Neural cell (in vitro differentiated cells): ENCODE measurements at regions not wholly inside any gene's neighbourhood (a gene's known extent, or its start where the extent isn't known, plus 50 kb on each side); places are given as distances from the start of the nearest gene placed in this dataset.
"Not testable (repeated sequence)": the region's sequence is repeated elsewhere in the genome, so short reads cannot be mapped to it uniquely, and the experiment has no call there.

ENCODE experiments used
- H2AFZ ChIP-seq: fragments of 200-600, 300-800 bp; sonication (generic), shearing (Covaris generic); 2 replicates; pipeline ENCODE4 v1.6.0; 2014; ENCODE audit warnings: low read depth, mild to moderate bottlenecking, antibody characterized with exemption, low read length, moderate library complexity
- H3F3A ChIP-seq: fragments of 200-600 bp; shearing (Covaris generic); 2 replicates; pipeline ENCODE4 v1.6.1; 2016; ENCODE audit warnings: mild to moderate bottlenecking, moderate library complexity, mixed read lengths, antibody characterized with exemption, low read length; ENCODE audit not compliant: insufficient read depth, poor library complexity, severe bottlenecking
- H3K27ac ChIP-seq: fragments of 200-600, 300-800 bp; sonication (generic), shearing (Covaris generic); 2 replicates; pipeline ENCODE4 v1.5.1; 2014; ENCODE audit warnings: mild to moderate bottlenecking, low read length, moderate library complexity
- H3K27me3 ChIP-seq: fragments of 300-800, 200-600 bp; sonication (generic), shearing (Covaris generic); 2 replicates; pipeline ENCODE4 v1.6.0; 2014; ENCODE audit warnings: mild to moderate bottlenecking, low read depth, low read length, moderate library complexity; ENCODE audit not compliant: insufficient read depth
- H3K36me3 ChIP-seq: fragments of 300-800, 200-600 bp; sonication (generic), shearing (Covaris generic); 2 replicates; pipeline ENCODE4 v1.5.1; 2014; ENCODE audit warnings: mild to moderate bottlenecking, antibody characterized with exemption, low read length, moderate library complexity; ENCODE audit not compliant: insufficient read depth
- H3K4me2 ChIP-seq: fragments of 300-800, 200-600 bp; sonication (generic), shearing (Covaris generic); 2 replicates; pipeline ENCODE4 v1.6.0; 2014; ENCODE audit warnings: mild to moderate bottlenecking, low read length
- H3K4me3 ChIP-seq: fragments of 300-800, 200-600 bp; sonication (generic), shearing (Covaris generic); 2 replicates; pipeline ENCODE4 v1.5.1; 2014; ENCODE audit warnings: mild to moderate bottlenecking, low read length, moderate library complexity
- H3K79me2 ChIP-seq: fragments of 200-600 bp; shearing (Covaris generic); replicated peaks from 2 replicates; pipeline ENCODE4 v1.6.0; 2014; ENCODE audit warnings: mild to moderate bottlenecking, low read length, moderate library complexity; ENCODE audit not compliant: insufficient read depth
- H3K9ac ChIP-seq: fragments of 300-800, 200-600 bp; sonication (generic), shearing (Covaris generic); 2 replicates; pipeline ENCODE4 v1.6.1; 2016; ENCODE audit warnings: mild to moderate bottlenecking, low read length, mixed read lengths
- H3K9me2 ChIP-seq: fragments of 200-600 bp; shearing (Covaris generic); 2 replicates; pipeline ENCODE4 v1.6.1; 2016; ENCODE audit warnings: mild to moderate bottlenecking, low read length, mixed read lengths; ENCODE audit not compliant: insufficient read depth
- H3K9me3 ChIP-seq: fragments of 200-600, 300-800 bp; sonication (generic), shearing (Covaris generic); 2 replicates; pipeline ENCODE4 v1.6.1; 2016; ENCODE audit warnings: mild to moderate bottlenecking, mixed run types, low read length, moderate library complexity, mixed read lengths
- H4K20me1 ChIP-seq: fragments of 200-600 bp; shearing (Covaris generic); 2 replicates; pipeline ENCODE4 v1.6.1; 2016; ENCODE audit warnings: mild to moderate bottlenecking, mixed run types; ENCODE audit not compliant: insufficient read depth
- EP300 ChIP-seq: fragments of 450-650 bp; conservative IDR thresholded peaks from 2 replicates; pipeline ENCODE4 v1.6.1; 2014; ENCODE audit warnings: antibody characterized with exemption, mild to moderate bottlenecking, moderate library complexity; ENCODE audit not compliant: poor library complexity, severe bottlenecking
- EZH2 ChIP-seq: fragments of 200-600, 300-800 bp; shearing (Covaris generic), sonication (generic); IDR thresholded peaks from 2 replicates; pipeline ENCODE4 v1.6.1; 2014; ENCODE audit warnings: antibody characterized with exemption, low read length, borderline replicate concordance, mild to moderate bottlenecking; ENCODE audit not compliant: insufficient read depth, poor library complexity, severe bottlenecking
- MXI1 ChIP-seq: fragments of 450-650 bp; conservative IDR thresholded peaks from 2 replicates; pipeline ENCODE4 v1.6.1; 2014; ENCODE audit warnings: antibody characterized with exemption, mild to moderate bottlenecking; ENCODE audit not compliant: poor library complexity, severe bottlenecking
- POLR2AphosphoS5 ChIP-seq: IDR thresholded peaks from 2 replicates; pipeline ENCODE4 v1.6.1; 2012
- RAD21 ChIP-seq: fragments of 450-650 bp; conservative IDR thresholded peaks from 2 replicates; pipeline ENCODE4 v1.6.1; 2014; ENCODE audit warnings: antibody characterized with exemption, mild to moderate bottlenecking, moderate library complexity
- REST ChIP-seq: IDR thresholded peaks from 2 replicates; pipeline ENCODE4 v1.6.1; 2012; ENCODE audit warnings: borderline replicate concordance
- SMC3 ChIP-seq: fragments of 450-650 bp; conservative IDR thresholded peaks from 2 replicates; pipeline ENCODE4 v1.6.1; 2014; ENCODE audit warnings: antibody characterized with exemption, mild to moderate bottlenecking, moderate library complexity; ENCODE audit not compliant: poor library complexity
- TAF1 ChIP-seq: IDR thresholded peaks from 2 replicates; pipeline ENCODE4 v1.6.1; 2012; ENCODE audit warnings: low read depth
- TF ChIP-seq, protein P1 (sequence below): fragments of 450-650 bp; IDR thresholded peaks from 2 replicates; pipeline ENCODE4 v1.5.1; 2014; ENCODE audit warnings: antibody characterized with exemption, mild to moderate bottlenecking, moderate library complexity; ENCODE audit not compliant: poor library complexity, severe bottlenecking

GRCh38 chrY:19589664-19590063 is 154.9 kb downstream of the KDM5D start:
- Histone ChIP-seq H3K27me3 (no peaks in the 10 kb centered on the region), H3K4me2 (no peak overlapping the region), H3K36me3 (no peaks in the 10 kb centered on the region), H4K20me1 (no peaks in the 10 kb centered on the region), H2AFZ (no peak overlapping the region), H3K4me3 (no peak overlapping the region), H3K9ac (no peak overlapping the region), H3F3A (no peaks in the 10 kb centered on the region), H3K9me2 (no peaks in the 10 kb centered on the region), H3K9me3 (no peaks in the 10 kb centered on the region), H3K27ac (no peak overlapping the region), H3K79me2 (no peaks in the 10 kb centered on the region)
- TF ChIP-seq, protein P1, sequence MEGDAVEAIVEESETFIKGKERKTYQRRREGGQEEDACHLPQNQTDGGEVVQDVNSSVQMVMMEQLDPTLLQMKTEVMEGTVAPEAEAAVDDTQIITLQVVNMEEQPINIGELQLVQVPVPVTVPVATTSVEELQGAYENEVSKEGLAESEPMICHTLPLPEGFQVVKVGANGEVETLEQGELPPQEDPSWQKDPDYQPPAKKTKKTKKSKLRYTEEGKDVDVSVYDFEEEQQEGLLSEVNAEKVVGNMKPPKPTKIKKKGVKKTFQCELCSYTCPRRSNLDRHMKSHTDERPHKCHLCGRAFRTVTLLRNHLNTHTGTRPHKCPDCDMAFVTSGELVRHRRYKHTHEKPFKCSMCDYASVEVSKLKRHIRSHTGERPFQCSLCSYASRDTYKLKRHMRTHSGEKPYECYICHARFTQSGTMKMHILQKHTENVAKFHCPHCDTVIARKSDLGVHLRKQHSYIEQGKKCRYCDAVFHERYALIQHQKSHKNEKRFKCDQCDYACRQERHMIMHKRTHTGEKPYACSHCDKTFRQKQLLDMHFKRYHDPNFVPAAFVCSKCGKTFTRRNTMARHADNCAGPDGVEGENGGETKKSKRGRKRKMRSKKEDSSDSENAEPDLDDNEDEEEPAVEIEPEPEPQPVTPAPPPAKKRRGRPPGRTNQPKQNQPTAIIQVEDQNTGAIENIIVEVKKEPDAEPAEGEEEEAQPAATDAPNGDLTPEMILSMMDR, result no peak
- TF ChIP-seq REST (no peak), MXI1 (no peak), SMC3 (no peak), POLR2AphosphoS5 (no peak), TAF1 (no peak), RAD21 (no peak), EZH2 (no peak), EP300 (no peak)

- H3K4me3 ChIP-seq, result no peak overlapping the region
- no peaks in the 10 kb centered on the region for H3K9me3 ChIP-seq
- TF ChIP-seq POLR2AphosphoS5, result no peak
- TF ChIP-seq, protein P1, result no peak
- no peak for TF ChIP-seq RAD21
- no peak for TF ChIP-seq MXI1
- TF ChIP-seq EP300, result no peak
- H3K27me3 ChIP-seq, result no peaks in the 10 kb centered on the region
- H3F3A ChIP-seq, result no peaks in the 10 kb centered on the region
- no peaks in the 10 kb centered on the region for H3K9me2 ChIP-seq
- no peaks in the 10 kb centered on the region for H3K36me3 ChIP-seq
- no peak overlapping the region for H2AFZ ChIP-seq
- no peak overlapping the region for H3K9ac ChIP-seq
- H4K20me1 ChIP-seq, result no peaks in the 10 kb centered on the region
- H3K79me2 ChIP-seq, result no peaks in the 10 kb centered on the region
- H3K27ac ChIP-seq, result no peak overlapping the region
- H3K4me2 ChIP-seq, result no peak overlapping the region
Measured at GRCh38 chrY:19587311-19587710, 157.2 kb downstream of the KDM5D start.

DNA sequence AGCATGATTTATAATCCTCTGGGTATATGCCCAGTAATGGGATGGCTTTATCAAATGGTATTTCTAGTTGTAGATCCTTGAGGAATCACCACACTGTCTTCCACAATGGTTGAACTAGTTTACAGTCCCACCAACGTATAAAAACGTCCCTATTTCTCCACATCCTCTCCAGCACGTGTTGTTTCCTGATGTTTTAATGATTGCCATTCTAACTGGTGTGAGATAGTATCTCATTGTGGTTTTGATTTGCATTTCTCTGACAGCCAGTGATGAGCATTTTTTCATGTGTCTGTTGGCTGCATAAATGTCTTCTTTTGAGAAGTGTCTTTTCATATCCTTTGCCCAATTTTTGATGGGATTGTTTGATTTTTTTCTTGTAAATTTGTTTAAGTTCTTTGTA is 163.5 kb downstream of the KDM5D start:
- H3K9ac ChIP-seq, H3K4me3 ChIP-seq, H2AFZ ChIP-seq, H3K27ac ChIP-seq, H3K79me2 ChIP-seq, H3K36me3 ChIP-seq, H3F3A ChIP-seq, H4K20me1 ChIP-seq, H3K27me3 ChIP-seq, H3K4me2 ChIP-seq, H3K9me2 ChIP-seq, H3K9me3 ChIP-seq: not testable (repeated sequence)
